ENCODE measurements at regions not wholly inside any gene's neighbourhood (a gene's known extent, or its start where the extent isn't known, plus 50 kb on each side); places are given as distances from the start of the nearest gene placed in this dataset.

GRCh38 chr6:118748311-118749062 is 97.1 kb upstream of the CEP85L start:
- ATAC-seq (replicated peaks in 1 of 4) (no peak), DNase-seq (no peak)
- no peak overlapping the region for H3K4me3 ChIP-seq (ENCODE audit: control insufficient read depth in 1 of 2, extremely low read depth in 1 of 2, low read length in 1 of 2)
- 87% methylated on average over 8 of the region's 9 CpGs for WGBS (ENCODE audit: insufficient coverage)
- no peaks in the 10 kb centered on the region for H3K27me3 ChIP-seq (replicated peaks in 1 of 2; ENCODE audit: control insufficient read depth in 2 of 2, extremely low read depth in 1 of 2, insufficient read depth in 2 of 2, low read length in 1 of 2)
- H3K9me3 ChIP-seq = no peaks in the 10 kb centered on the region
- Mint-ChIP-seq H3K27me3 (no peaks in the 10 kb centered on the region), H3K36me3 (no peaks in the 10 kb centered on the region), H3K4me3 (no peak overlapping the region), H3K27ac (peak overlapping the region in 1 of 2 donors; percentile 49), H3K4me1 (peaks cover 16 to 30% (median 22%) of the 10 kb centered on the region in 3 donors), H3K9me3 (peaks cover 0 to 3% (median 0%) of the 10 kb centered on the region in 3 donors)
- peaks cover 6 to 9% of the 10 kb centered on the region in 2 experiments for H3K4me1 ChIP-seq (ENCODE audit: control insufficient read depth in 1 of 2, extremely low read depth in 1 of 2, insufficient read depth in 2 of 2, low read length in 2 of 2)
- no peaks in the 10 kb centered on the region for H3K36me3 ChIP-seq (ENCODE audit: control insufficient read depth in 2 of 2, extremely low read depth in 1 of 2, insufficient read depth in 1 of 2, low read length in 1 of 2)
- H3K27ac ChIP-seq (ENCODE audit: low read length) = no peak overlapping the region
- ChIA-PET POLR2A (no interaction called here), CTCF (no interaction called here)

GRCh38 chr6:118746825-118747174 is 95.4 kb upstream of the CEP85L start:
- no peak for ATAC-seq (replicated peaks in 1 of 4)
- H3K36me3 ChIP-seq (ENCODE audit: control insufficient read depth in 2 of 2, extremely low read depth in 1 of 2, insufficient read depth in 1 of 2, low read length in 1 of 2) = no peaks in the 10 kb centered on the region
- H3K27ac Mint-ChIP-seq = no peak overlapping the region
- H3K36me3 Mint-ChIP-seq = no peaks in the 10 kb centered on the region
- H3K27me3 Mint-ChIP-seq = no peaks in the 10 kb centered on the region
- POLR2A ChIA-PET = interaction anchor here in 1 of 2 donors (0.7 kb wide), 1 partner anchor 108 kb away, joined by 5 read pairs; no protein-coding TSS in a partner anchor
- no peak overlapping the region for H3K4me3 Mint-ChIP-seq
- H3K27ac ChIP-seq (ENCODE audit: low read length) = no peak overlapping the region
- H3K4me1 Mint-ChIP-seq = peaks cover 16 to 30% (median 22%) of the 10 kb centered on the region in 3 donors
- H3K9me3 ChIP-seq = no peaks in the 10 kb centered on the region
- peaks cover 6 to 9% of the 10 kb centered on the region in 2 experiments for H3K4me1 ChIP-seq (ENCODE audit: control insufficient read depth in 1 of 2, extremely low read depth in 1 of 2, insufficient read depth in 2 of 2, low read length in 2 of 2)
- DNase-seq = no peak
- peaks cover 0 to 3% (median 0%) of the 10 kb centered on the region in 3 donors for H3K9me3 Mint-ChIP-seq
- CTCF ChIA-PET = no interaction called here
- no peaks in the 10 kb centered on the region for H3K27me3 ChIP-seq (replicated peaks in 1 of 2; ENCODE audit: control insufficient read depth in 2 of 2, extremely low read depth in 1 of 2, insufficient read depth in 2 of 2, low read length in 1 of 2)
- no peak overlapping the region for H3K4me3 ChIP-seq (ENCODE audit: control insufficient read depth in 1 of 2, extremely low read depth in 1 of 2, low read length in 1 of 2)

- Mint-ChIP-seq H3K4me3 (no peak overlapping the region), H3K27me3 (no peaks in the 10 kb centered on the region), H3K9me3 (peaks cover 0 to 2% (median 0%) of the 10 kb centered on the region in 3 donors), H3K27ac (no peak overlapping the region), H3K36me3 (no peaks in the 10 kb centered on the region), H3K4me1 (peaks cover 16 to 30% (median 22%) of the 10 kb centered on the region in 3 donors)
- Histone ChIP-seq H3K9me3 (no peaks in the 10 kb centered on the region), H3K4me1 (ENCODE audit: control insufficient read depth in 1 of 2, extremely low read depth in 1 of 2, insufficient read depth in 2 of 2, low read length in 2 of 2) (peaks cover 6 to 9% of the 10 kb centered on the region in 2 experiments), H3K27me3 (replicated peaks in 1 of 2; ENCODE audit: control insufficient read depth in 2 of 2, extremely low read depth in 1 of 2, insufficient read depth in 2 of 2, low read length in 1 of 2) (no peaks in the 10 kb centered on the region), H3K36me3 (ENCODE audit: control insufficient read depth in 2 of 2, extremely low read depth in 1 of 2, insufficient read depth in 1 of 2, low read length in 1 of 2) (no peaks in the 10 kb centered on the region), H3K27ac (ENCODE audit: low read length) (no peak overlapping the region), H3K4me3 (ENCODE audit: control insufficient read depth in 1 of 2, extremely low read depth in 1 of 2, low read length in 1 of 2) (no peak overlapping the region)
- WGBS (ENCODE audit: insufficient coverage) = 83% methylated on average over 2 of the region's 6 CpGs
- ChIA-PET POLR2A (interaction anchor here in 1 of 2 donors (0.7 kb wide), 1 partner anchor 107 kb away, joined by 5 read pairs; no protein-coding TSS in a partner anchor), CTCF (no interaction called here)
- peak in 1 of 35 experiments; percentile 20 for DNase-seq
- no peak for ATAC-seq (replicated peaks in 1 of 4)
These were observed 94.9 kb upstream of the CEP85L start for GRCh38 chr6:118746145-118746824.

GRCh38 chr6:118745156-118745555 is 93.8 kb upstream of the CEP85L start:
- no peak for DNase-seq
- H3K27me3 ChIP-seq (replicated peaks in 1 of 2; ENCODE audit: control insufficient read depth in 2 of 2, extremely low read depth in 1 of 2, insufficient read depth in 2 of 2, low read length in 1 of 2) = no peaks in the 10 kb centered on the region
- H3K27ac ChIP-seq (ENCODE audit: low read length) = no peak overlapping the region
- peaks cover 19 to 31% (median 22%) of the 10 kb centered on the region in 3 donors for H3K4me1 Mint-ChIP-seq
- no peak for ATAC-seq (replicated peaks in 1 of 4)
- no peaks in the 10 kb centered on the region for H3K36me3 Mint-ChIP-seq
- peaks cover 6 to 9% of the 10 kb centered on the region in 2 experiments for H3K4me1 ChIP-seq (ENCODE audit: control insufficient read depth in 1 of 2, extremely low read depth in 1 of 2, insufficient read depth in 2 of 2, low read length in 2 of 2)
- H3K4me3 ChIP-seq (ENCODE audit: control insufficient read depth in 1 of 2, extremely low read depth in 1 of 2, low read length in 1 of 2) = no peak overlapping the region
- H3K27me3 Mint-ChIP-seq = no peaks in the 10 kb centered on the region
- H3K36me3 ChIP-seq (ENCODE audit: control insufficient read depth in 2 of 2, extremely low read depth in 1 of 2, insufficient read depth in 1 of 2, low read length in 1 of 2) = no peaks in the 10 kb centered on the region
- no peak overlapping the region for H3K27ac Mint-ChIP-seq
- no peaks in the 10 kb centered on the region for H3K9me3 ChIP-seq
- WGBS (ENCODE audit: insufficient coverage) = 89% methylated on average over 7 of the region's 7 CpGs
- no peak overlapping the region for H3K4me3 Mint-ChIP-seq
- no peaks in the 10 kb centered on the region for H3K9me3 Mint-ChIP-seq
- CTCF ChIA-PET = interaction anchor here in 1 of 2 donors (0.6 kb wide), 1 partner anchor 806 kb away, joined by 4 read pairs; no protein-coding TSS in a partner anchor
- POLR2A ChIA-PET = no interaction called here

- H3K9me3 ChIP-seq = no peaks in the 10 kb centered on the region
- ChIA-PET CTCF (no interaction called here), POLR2A (no interaction called here)
- Mint-ChIP-seq H3K4me1 (peaks cover 20 to 32% (median 22%) of the 10 kb centered on the region in 3 donors), H3K27ac (peak overlapping the region in 1 of 2 donors; percentile 34), H3K27me3 (no peaks in the 10 kb centered on the region), H3K9me3 (no peaks in the 10 kb centered on the region), H3K4me3 (no peak overlapping the region), H3K36me3 (no peaks in the 10 kb centered on the region)
- H3K36me3 ChIP-seq (ENCODE audit: control insufficient read depth in 2 of 2, extremely low read depth in 1 of 2, insufficient read depth in 1 of 2, low read length in 1 of 2) = no peaks in the 10 kb centered on the region
- WGBS (ENCODE audit: insufficient coverage) = 96% methylated on average over 4 of the region's 6 CpGs
- H3K27ac ChIP-seq (ENCODE audit: low read length) = no peak overlapping the region
- H3K4me3 ChIP-seq (ENCODE audit: control insufficient read depth in 1 of 2, extremely low read depth in 1 of 2, low read length in 1 of 2) = no peak overlapping the region
- H3K27me3 ChIP-seq (replicated peaks in 1 of 2; ENCODE audit: control insufficient read depth in 2 of 2, extremely low read depth in 1 of 2, insufficient read depth in 2 of 2, low read length in 1 of 2) = no peaks in the 10 kb centered on the region
- no peak for DNase-seq
- H3K4me1 ChIP-seq (ENCODE audit: control insufficient read depth in 1 of 2, extremely low read depth in 1 of 2, insufficient read depth in 2 of 2, low read length in 2 of 2) = peaks cover 6 to 9% of the 10 kb centered on the region in 2 experiments
- no peak for ATAC-seq (replicated peaks in 1 of 4)
These were observed 93.0 kb upstream of the CEP85L start for GRCh38 chr6:118744261-118744941.

GRCh38 chr6:118743746-118744145 is 92.4 kb upstream of the CEP85L start:
- Histone ChIP-seq H3K27ac (ENCODE audit: low read length) (no peak overlapping the region), H3K36me3 (ENCODE audit: control insufficient read depth in 2 of 2, extremely low read depth in 1 of 2, insufficient read depth in 1 of 2, low read length in 1 of 2) (no peaks in the 10 kb centered on the region), H3K4me1 (ENCODE audit: control insufficient read depth in 1 of 2, extremely low read depth in 1 of 2, insufficient read depth in 2 of 2, low read length in 2 of 2) (peaks cover 6 to 9% of the 10 kb centered on the region in 2 experiments), H3K4me3 (ENCODE audit: control insufficient read depth in 1 of 2, extremely low read depth in 1 of 2, low read length in 1 of 2) (no peak overlapping the region), H3K27me3 (replicated peaks in 1 of 2; ENCODE audit: control insufficient read depth in 2 of 2, extremely low read depth in 1 of 2, insufficient read depth in 2 of 2, low read length in 1 of 2) (no peaks in the 10 kb centered on the region), H3K9me3 (no peaks in the 10 kb centered on the region)
- no CpG with 5 or more reads among the region's 1 CpG for WGBS (ENCODE audit: insufficient coverage)
- DNase-seq (no peak), ATAC-seq (replicated peaks in 1 of 4) (no peak)
- H3K4me1 Mint-ChIP-seq = peaks cover 22 to 27% (median 24%) of the 10 kb centered on the region in 3 donors
- no peak overlapping the region for H3K4me3 Mint-ChIP-seq
- CTCF ChIA-PET = no interaction called here
- no peak overlapping the region for H3K27ac Mint-ChIP-seq
- H3K36me3 Mint-ChIP-seq = no peaks in the 10 kb centered on the region
- H3K9me3 Mint-ChIP-seq = no peaks in the 10 kb centered on the region
- POLR2A ChIA-PET = no interaction called here
- no peaks in the 10 kb centered on the region for H3K27me3 Mint-ChIP-seq
